ENCODE measurements at regions not wholly inside any gene's neighbourhood (a gene's known extent, or its start where the extent isn't known, plus 50 kb on each side); places are given as distances from the start of the nearest gene placed in this dataset.

DNA sequence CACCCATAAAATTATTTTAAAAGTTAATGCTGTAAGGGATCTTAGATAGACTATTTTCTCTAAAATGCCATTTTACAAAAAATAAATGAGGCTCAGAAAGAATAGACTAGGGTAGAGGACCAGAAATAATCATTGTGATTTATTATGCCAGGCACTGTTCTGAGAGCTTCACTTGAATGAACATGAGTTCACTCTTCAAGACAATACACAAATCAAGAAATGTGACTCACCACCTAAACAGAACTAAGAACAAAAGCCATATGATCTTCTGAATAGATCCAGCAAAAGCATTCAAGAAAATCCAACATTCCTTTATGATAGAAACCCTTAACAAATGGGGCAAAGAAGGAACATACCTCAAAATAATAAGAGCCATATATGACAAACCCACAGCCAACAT, 582.0 kb downstream of the PKHD1 start:
- Histone ChIP-seq H4K20me1 (ENCODE audit: insufficient read depth) (no peaks in the 10 kb centered on the region), H3K27ac (ENCODE audit: low read length) (no peak overlapping the region), H3F3A (ENCODE audit: insufficient read depth, low read length, poor library complexity, severe bottlenecking) (no peaks in the 10 kb centered on the region), H3K9me3 (ENCODE audit: low read length) (peaks cover 5% of the 10 kb centered on the region), H3K9ac (ENCODE audit: low read length) (no peak overlapping the region), H3K36me3 (ENCODE audit: insufficient read depth, low read length) (no peaks in the 10 kb centered on the region), H3K4me2 (ENCODE audit: low read length) (no peak overlapping the region), H3K79me2 (replicated peaks; ENCODE audit: insufficient read depth, low read length) (no peaks in the 10 kb centered on the region), H3K27me3 (ENCODE audit: insufficient read depth, low read depth, low read length) (no peaks in the 10 kb centered on the region), H3K9me2 (ENCODE audit: insufficient read depth, low read length) (no peaks in the 10 kb centered on the region), H2AFZ (ENCODE audit: low read depth, low read length) (no peak overlapping the region), H3K4me3 (ENCODE audit: low read length) (no peak overlapping the region)
- no peak for TF ChIP-seq RAD21 (conservative IDR thresholded peaks at IDR 0.05)
- TF ChIP-seq TAF1 (IDR thresholded peaks at IDR 0.05; ENCODE audit: low read depth): no peak
- TF ChIP-seq MXI1 (conservative IDR thresholded peaks at IDR 0.05; ENCODE audit: poor library complexity, severe bottlenecking): no peak
- no peak for TF ChIP-seq SMC3 (conservative IDR thresholded peaks at IDR 0.05; ENCODE audit: poor library complexity)
- TF ChIP-seq, protein P1, sequence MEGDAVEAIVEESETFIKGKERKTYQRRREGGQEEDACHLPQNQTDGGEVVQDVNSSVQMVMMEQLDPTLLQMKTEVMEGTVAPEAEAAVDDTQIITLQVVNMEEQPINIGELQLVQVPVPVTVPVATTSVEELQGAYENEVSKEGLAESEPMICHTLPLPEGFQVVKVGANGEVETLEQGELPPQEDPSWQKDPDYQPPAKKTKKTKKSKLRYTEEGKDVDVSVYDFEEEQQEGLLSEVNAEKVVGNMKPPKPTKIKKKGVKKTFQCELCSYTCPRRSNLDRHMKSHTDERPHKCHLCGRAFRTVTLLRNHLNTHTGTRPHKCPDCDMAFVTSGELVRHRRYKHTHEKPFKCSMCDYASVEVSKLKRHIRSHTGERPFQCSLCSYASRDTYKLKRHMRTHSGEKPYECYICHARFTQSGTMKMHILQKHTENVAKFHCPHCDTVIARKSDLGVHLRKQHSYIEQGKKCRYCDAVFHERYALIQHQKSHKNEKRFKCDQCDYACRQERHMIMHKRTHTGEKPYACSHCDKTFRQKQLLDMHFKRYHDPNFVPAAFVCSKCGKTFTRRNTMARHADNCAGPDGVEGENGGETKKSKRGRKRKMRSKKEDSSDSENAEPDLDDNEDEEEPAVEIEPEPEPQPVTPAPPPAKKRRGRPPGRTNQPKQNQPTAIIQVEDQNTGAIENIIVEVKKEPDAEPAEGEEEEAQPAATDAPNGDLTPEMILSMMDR (IDR thresholded peaks at IDR 0.05; ENCODE audit: poor library complexity, severe bottlenecking): no peak
- TF ChIP-seq, protein P2, sequence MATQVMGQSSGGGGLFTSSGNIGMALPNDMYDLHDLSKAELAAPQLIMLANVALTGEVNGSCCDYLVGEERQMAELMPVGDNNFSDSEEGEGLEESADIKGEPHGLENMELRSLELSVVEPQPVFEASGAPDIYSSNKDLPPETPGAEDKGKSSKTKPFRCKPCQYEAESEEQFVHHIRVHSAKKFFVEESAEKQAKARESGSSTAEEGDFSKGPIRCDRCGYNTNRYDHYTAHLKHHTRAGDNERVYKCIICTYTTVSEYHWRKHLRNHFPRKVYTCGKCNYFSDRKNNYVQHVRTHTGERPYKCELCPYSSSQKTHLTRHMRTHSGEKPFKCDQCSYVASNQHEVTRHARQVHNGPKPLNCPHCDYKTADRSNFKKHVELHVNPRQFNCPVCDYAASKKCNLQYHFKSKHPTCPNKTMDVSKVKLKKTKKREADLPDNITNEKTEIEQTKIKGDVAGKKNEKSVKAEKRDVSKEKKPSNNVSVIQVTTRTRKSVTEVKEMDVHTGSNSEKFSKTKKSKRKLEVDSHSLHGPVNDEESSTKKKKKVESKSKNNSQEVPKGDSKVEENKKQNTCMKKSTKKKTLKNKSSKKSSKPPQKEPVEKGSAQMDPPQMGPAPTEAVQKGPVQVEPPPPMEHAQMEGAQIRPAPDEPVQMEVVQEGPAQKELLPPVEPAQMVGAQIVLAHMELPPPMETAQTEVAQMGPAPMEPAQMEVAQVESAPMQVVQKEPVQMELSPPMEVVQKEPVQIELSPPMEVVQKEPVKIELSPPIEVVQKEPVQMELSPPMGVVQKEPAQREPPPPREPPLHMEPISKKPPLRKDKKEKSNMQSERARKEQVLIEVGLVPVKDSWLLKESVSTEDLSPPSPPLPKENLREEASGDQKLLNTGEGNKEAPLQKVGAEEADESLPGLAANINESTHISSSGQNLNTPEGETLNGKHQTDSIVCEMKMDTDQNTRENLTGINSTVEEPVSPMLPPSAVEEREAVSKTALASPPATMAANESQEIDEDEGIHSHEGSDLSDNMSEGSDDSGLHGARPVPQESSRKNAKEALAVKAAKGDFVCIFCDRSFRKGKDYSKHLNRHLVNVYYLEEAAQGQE (IDR thresholded peaks at IDR 0.05; ENCODE audit: borderline replicate concordance): no peak
- TF ChIP-seq EZH2 (IDR thresholded peaks at IDR 0.05; ENCODE audit: borderline replicate concordance, insufficient read depth, low read length, poor library complexity, severe bottlenecking): no peak
- TF ChIP-seq EP300 (conservative IDR thresholded peaks at IDR 0.05; ENCODE audit: poor library complexity, severe bottlenecking): no peak
- TF ChIP-seq POLR2AphosphoS5 (IDR thresholded peaks at IDR 0.05): no peak

DNA sequence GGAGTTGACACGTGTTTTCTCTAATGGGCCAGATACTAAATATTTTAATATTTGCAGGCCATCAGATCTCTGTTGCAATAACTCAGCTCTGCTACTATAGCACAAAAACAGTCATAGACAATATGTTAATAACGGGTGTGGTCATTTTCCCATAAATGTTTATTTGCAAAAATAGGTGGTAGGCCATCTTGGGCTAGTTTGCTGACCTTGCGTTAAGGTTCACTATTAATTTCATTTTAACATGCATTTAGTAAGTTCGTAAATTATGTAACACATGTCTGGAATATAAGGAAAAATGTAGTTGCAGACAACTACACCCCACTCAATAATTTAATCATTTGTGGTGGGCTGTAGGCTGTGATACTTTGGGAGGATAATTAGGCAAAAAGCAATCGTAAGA, 577.8 kb downstream of the PKHD1 start:
- TF ChIP-seq POLR2AphosphoS5 (IDR thresholded peaks at IDR 0.05): no peak
- TF ChIP-seq MXI1 (conservative IDR thresholded peaks at IDR 0.05; ENCODE audit: poor library complexity, severe bottlenecking): no peak
- no peak for TF ChIP-seq SMC3 (conservative IDR thresholded peaks at IDR 0.05; ENCODE audit: poor library complexity)
- no peak for TF ChIP-seq RAD21 (conservative IDR thresholded peaks at IDR 0.05)
- no peak for TF ChIP-seq EP300 (conservative IDR thresholded peaks at IDR 0.05; ENCODE audit: poor library complexity, severe bottlenecking)
- TF ChIP-seq TAF1 (IDR thresholded peaks at IDR 0.05; ENCODE audit: low read depth): no peak
- TF ChIP-seq, protein P1 (IDR thresholded peaks at IDR 0.05; ENCODE audit: poor library complexity, severe bottlenecking): no peak
- TF ChIP-seq EZH2 (IDR thresholded peaks at IDR 0.05; ENCODE audit: borderline replicate concordance, insufficient read depth, low read length, poor library complexity, severe bottlenecking): no peak
- TF ChIP-seq, protein P2 (IDR thresholded peaks at IDR 0.05; ENCODE audit: borderline replicate concordance): no peak
- Histone ChIP-seq H3K36me3 (ENCODE audit: insufficient read depth, low read length) (no peaks in the 10 kb centered on the region), H2AFZ (ENCODE audit: low read depth, low read length) (no peak overlapping the region), H4K20me1 (ENCODE audit: insufficient read depth) (no peaks in the 10 kb centered on the region), H3K4me3 (ENCODE audit: low read length) (no peak overlapping the region), H3K79me2 (replicated peaks; ENCODE audit: insufficient read depth, low read length) (no peaks in the 10 kb centered on the region), H3K9ac (ENCODE audit: low read length) (no peak overlapping the region), H3K27ac (ENCODE audit: low read length) (no peak overlapping the region), H3F3A (ENCODE audit: insufficient read depth, low read length, poor library complexity, severe bottlenecking) (no peaks in the 10 kb centered on the region), H3K9me3 (ENCODE audit: low read length) (peaks cover 5% of the 10 kb centered on the region), H3K4me2 (ENCODE audit: low read length) (no peak overlapping the region), H3K27me3 (ENCODE audit: insufficient read depth, low read depth, low read length) (peaks cover 8% of the 10 kb centered on the region), H3K9me2 (ENCODE audit: insufficient read depth, low read length) (no peaks in the 10 kb centered on the region)

Measured in neural cell (in vitro differentiated cells).